ENCODE measurements at regions not wholly inside any gene's neighbourhood (a gene's known extent, or its start where the extent isn't known, plus 50 kb on each side); places are given as distances from the start of the nearest gene placed in this dataset.

- no peaks in the 10 kb centered on the region for H3K4me1 Mint-ChIP-seq
- Histone ChIP-seq H3K27ac (ENCODE audit: insufficient read length, low read depth, low read length) (no peak overlapping the region), H2BK120ac (ENCODE audit: low read depth, low read length, poor library complexity, severe bottlenecking) (no peak overlapping the region), H3K4me1 (ENCODE audit: insufficient read depth, low read length) (no peaks in the 10 kb centered on the region), H3K4me2 (ENCODE audit: insufficient read depth, insufficient read length, low read length) (no peak overlapping the region), H3K4ac (ENCODE audit: low read depth, low read length) (no peak overlapping the region), H3K27me3 (ENCODE audit: insufficient read depth, low read length) (no peaks in the 10 kb centered on the region), H3K23ac (ENCODE audit: insufficient read length, low read depth, low read length) (no peak overlapping the region), H3K9ac (ENCODE audit: extremely low read depth, insufficient read length, low read length) (no peak overlapping the region), H4K20me1 (ENCODE audit: control insufficient read depth, insufficient read depth, insufficient read length) (no peaks in the 10 kb centered on the region), H3K14ac (ENCODE audit: insufficient read depth, low read length) (no peak overlapping the region), H3K23me2 (ENCODE audit: insufficient read length, low read depth, low read length, poor library complexity, severe bottlenecking) (no peaks in the 10 kb centered on the region), H3K56ac (ENCODE audit: insufficient read length, low read depth, low read length) (no peak overlapping the region), H2BK20ac (ENCODE audit: low read depth, low read length, poor library complexity, severe bottlenecking) (no peak overlapping the region), H3K9me3 (ENCODE audit: control insufficient read depth, low read depth, low read length) (no peaks in the 10 kb centered on the region), H3T11ph (ENCODE audit: low read length) (no peak overlapping the region), H2BK15ac (ENCODE audit: low read depth, low read length) (no peak overlapping the region), H2BK12ac (ENCODE audit: insufficient read length, low read depth, low read length) (no peak overlapping the region), H3K79me1 (ENCODE audit: insufficient read depth, low read depth, low read length, poor library complexity, severe bottlenecking) (no peaks in the 10 kb centered on the region), H3K18ac (ENCODE audit: insufficient read length, low read depth, low read length) (no peak overlapping the region), H4K91ac (ENCODE audit: insufficient read length, low read depth, low read length) (no peak overlapping the region), H4K8ac (replicated peaks; ENCODE audit: insufficient read length, low read depth, low read length) (no peak overlapping the region), H2AK5ac (ENCODE audit: insufficient read length, low read length) (no peak overlapping the region), H2BK5ac (ENCODE audit: insufficient read length, low read length) (no peak overlapping the region), H4K5ac (ENCODE audit: insufficient read length, low read depth, low read length) (no peak overlapping the region), H3K79me2 (ENCODE audit: insufficient read depth, low read length) (no peaks in the 10 kb centered on the region), H2AFZ (ENCODE audit: low read length) (no peak overlapping the region)
- no peak for DNase-seq
- H3K27me3 Mint-ChIP-seq (ENCODE audit: low read depth), result no peaks in the 10 kb centered on the region
- H3K9me3 Mint-ChIP-seq, result peaks cover 0 to 2% of the 10 kb centered on the region in 2 experiments; a peak in 1 of 5 replicates
- H3K36me3 Mint-ChIP-seq (ENCODE audit: insufficient read depth in 1 of 3, low read depth in 3 of 3), result no peaks in the 10 kb centered on the region
- no peak for TF ChIP-seq CTCF (conservative IDR thresholded peaks at IDR 0.05)
- WGBS (ENCODE audit: extremely low coverage, insufficient read length, low lambda C conversion rate), result no CpG with 5 or more reads among the region's 2 CpGs
- no peak overlapping the region for H3K4me3 Mint-ChIP-seq
- no peak overlapping the region for H3K27ac Mint-ChIP-seq
Measured at GRCh38 chr6:23350752-23351453, 775.1 kb upstream of the NRSN1 start.
